GM18858 (cell line): ENCODE measurements at regions not wholly inside any gene's neighbourhood (a gene's known extent, or its start where the extent isn't known, plus 50 kb on each side); places are given as distances from the start of the nearest gene placed in this dataset.

ENCODE experiments used
- ATAC-seq: cut with Tn5 transposase; IDR thresholded peaks from one replicate; pipeline ENCODE4 v1.9.1; 2021; ENCODE audit not compliant: unreplicated experiment

GRCh38 chr16:65543781-65544740 is 422.2 kb upstream of the CDH11 start:
- no peak for ATAC-seq

DNA sequence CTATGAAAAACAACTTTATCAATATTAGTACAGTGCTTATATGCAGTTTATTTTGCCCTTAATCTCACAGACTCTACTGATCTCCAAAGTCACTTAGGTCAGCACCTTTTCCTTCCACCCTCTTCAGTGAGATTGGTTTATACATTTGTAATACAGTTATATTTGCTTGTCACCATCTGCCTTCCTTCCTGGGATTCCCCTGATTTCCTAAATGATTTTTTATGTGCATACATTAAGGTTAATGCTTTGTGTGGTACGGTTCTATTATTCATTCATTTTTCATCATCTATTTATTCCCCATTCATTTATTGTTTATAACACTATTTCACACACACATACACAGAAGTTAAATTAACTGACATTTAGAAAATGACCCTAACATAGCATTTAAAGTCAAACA is 419.8 kb upstream of the CDH11 start:
- ATAC-seq, result no peak

GRCh38 chr16:65540901-65541300 is 419.0 kb upstream of the CDH11 start:
- ATAC-seq, result no peak

GRCh38 chr16:65538976-65539375 is 417.1 kb upstream of the CDH11 start:
- no peak for ATAC-seq

- ATAC-seq, result no peak
Measured at GRCh38 chr16:65537336-65537735, 415.5 kb upstream of the CDH11 start.

- no peak for ATAC-seq
Measured at GRCh38 chr16:65534121-65534528, 412.3 kb upstream of the CDH11 start.

DNA sequence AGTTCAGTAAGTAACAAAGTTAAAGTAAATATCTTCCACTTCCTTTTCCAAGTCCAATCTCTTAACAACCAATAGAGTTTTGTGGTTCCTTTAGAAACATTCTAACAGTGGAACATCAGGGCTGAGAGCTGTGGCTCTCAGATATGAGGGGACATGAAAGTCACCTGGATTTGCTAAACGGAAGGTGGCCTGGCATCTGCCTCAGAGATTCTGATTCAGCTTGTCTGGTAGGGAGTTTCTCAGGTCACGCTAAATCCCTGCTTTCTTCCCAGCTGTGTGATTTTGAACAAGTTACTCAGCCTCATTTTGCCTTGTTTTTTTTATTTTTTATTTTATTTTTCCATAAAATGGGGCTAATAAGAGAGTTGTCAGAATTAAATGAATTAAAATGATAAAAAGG is 411.0 kb upstream of the CDH11 start:
- no peak for ATAC-seq

GRCh38 chr16:65532258-65532657 is 410.4 kb upstream of the CDH11 start:
- no peak for ATAC-seq

DNA sequence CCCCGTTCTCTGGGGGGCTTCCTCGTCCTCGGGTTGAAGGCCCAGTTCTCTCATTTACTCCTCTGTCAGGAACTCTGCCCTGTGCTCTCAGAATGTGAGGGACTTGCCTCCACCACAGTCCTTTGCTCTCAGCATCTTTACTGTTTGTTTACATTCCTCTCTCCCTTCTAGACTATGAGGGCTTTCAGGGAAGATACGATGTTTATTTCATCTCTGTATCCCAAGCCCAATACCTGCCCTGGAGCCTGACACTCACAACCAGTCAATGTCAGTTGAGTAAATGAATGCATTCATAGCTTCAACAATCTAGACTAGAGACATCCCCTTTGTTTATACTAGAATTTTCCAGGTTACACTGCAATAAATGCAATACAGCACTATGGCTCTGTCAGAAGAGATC is 409.6 kb upstream of the CDH11 start:
- no peak for ATAC-seq

DNA sequence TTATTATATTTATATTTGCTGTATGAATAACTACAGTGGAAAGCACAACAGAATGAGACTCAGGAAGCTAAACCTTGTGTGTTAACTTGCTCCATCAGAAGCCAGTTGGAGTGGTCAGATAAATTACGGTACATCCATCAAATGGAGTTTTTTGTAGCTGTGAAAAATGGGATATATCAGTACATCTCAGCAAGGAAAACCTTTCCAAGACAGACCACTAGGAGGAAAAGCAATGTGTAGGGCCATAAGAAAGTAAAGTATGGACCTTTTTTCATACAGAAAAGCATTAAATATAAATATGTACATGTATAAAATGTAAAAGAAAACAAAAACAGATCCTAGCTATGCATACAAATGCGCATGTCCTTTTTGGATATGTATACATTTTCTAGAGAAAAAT is 403.8 kb upstream of the CDH11 start:
- ATAC-seq, result no peak

GRCh38 chr16:65524997-65525396 is 403.1 kb upstream of the CDH11 start:
- ATAC-seq, result no peak

DNA sequence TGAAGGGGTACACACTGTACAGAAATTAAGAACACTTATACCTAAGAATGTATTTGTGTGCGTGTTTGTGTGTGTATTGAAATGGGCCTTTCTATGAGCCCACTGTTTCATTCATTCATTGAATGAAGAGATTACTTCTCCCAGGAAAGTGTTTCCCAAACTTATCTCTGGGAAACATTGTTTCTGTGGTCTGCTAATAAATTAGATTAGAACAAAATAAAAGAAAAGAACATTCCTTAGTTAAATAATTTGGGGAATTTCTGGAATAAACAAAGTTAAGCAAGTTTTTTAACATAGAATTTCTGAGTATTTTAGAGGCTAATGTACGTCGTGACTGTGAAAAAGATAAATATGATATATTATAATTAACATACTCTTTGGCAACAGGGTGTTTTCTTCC is 402.4 kb upstream of the CDH11 start:
- ATAC-seq, result no peak

GRCh38 chr16:65523283-65523944 is 401.6 kb upstream of the CDH11 start:
- no peak for ATAC-seq

GRCh38 chr16:65522412-65522811 is 400.5 kb upstream of the CDH11 start:
- no peak for ATAC-seq

DNA sequence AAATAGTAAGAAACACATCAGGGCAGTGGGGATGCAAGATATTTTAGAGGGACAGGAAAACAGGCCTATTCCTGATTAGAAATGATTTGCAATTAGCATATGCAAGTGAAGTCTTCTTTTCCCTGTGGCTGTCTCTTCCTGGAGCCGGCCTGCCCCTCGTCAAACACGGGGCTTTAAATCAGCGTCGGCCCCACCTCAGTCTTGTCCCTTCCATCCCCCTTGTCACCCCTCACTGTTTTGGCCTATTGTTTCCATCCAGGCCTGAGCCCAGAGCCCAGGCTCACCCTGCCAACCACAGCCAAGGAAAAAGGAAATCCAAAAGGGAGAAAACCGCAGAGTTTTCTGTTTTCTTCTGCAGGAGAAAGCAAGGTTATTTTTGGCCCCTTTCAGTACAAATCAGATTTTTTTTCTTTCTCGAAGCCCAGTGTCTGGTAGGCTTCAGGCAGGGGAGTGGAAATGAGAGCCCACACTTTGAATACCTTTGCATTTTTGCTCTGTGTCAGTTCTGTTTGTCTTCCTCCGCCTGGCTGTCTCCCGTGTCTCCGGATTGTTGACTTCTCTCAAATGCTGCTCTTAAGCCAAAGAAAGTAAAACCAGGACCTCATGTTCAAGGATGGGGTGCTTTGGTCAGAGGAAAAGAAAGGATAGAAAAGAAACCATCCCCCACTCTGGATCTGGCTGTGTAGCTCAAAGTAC is 399.9 kb upstream of the CDH11 start:
- no peak for ATAC-seq

GRCh38 chr16:65519402-65519801 is 397.5 kb upstream of the CDH11 start:
- ATAC-seq, result no peak

- no peak for ATAC-seq
Measured at GRCh38 chr16:65515193-65515592, 393.3 kb upstream of the CDH11 start.

DNA sequence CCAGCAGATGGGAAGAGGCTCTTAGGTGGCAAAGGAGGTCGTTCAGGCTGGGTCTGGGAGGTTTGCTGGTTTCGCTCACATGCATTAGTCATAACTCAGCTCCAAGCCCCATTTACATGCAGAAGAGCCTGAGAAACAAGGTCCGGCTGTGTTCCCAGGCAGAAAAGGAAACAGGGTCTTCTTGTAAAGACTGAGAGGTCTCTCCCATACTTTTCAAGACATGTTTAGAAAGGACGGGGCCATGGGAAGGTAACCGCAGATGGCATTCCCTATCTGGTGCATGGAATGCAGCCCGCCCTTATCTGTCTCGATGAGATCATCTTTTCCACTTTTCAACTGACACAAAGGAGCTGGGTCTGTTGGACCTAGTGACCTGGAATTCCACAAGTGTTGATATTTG is 389.0 kb upstream of the CDH11 start:
- ATAC-seq, result no peak

DNA sequence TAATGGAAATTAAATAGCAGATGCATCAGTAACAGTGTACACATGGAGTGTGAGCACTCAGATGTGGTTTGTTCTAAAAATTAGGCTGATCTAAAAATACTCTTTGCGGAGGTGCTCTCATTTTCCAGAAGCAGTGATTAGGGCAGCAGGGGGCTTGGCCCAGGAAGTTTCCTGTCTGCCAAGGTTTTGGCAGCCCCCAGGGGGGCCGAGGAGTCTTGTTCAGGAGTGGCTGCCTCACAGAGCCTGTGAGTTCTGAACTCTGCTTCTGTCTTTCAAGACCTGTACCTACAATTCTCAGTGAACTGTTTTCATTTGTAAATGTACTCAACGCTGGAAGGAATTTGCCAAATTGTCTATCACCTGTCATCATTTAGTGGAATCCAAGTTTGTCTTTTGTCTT is 388.4 kb upstream of the CDH11 start:
- ATAC-seq, result no peak

DNA sequence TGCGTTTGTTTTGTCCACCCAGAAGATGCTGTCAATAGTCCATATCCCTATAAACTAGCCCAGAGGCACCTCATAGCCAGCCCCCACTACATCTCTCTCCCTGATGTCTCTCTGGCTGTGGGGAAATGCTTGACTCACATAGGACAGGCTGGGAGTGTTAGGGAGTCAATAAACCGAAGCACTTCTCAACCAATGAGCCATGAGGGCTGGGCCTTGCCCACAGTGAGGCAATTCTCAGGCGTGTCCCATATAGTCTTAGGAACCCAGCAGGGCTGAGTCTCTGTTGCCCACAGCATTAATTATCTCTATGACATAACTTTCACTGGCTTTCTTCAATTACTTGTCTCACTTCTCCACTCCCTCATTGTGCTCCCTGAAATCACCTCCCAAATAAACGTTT is 387.3 kb upstream of the CDH11 start:
- no peak for ATAC-seq

- ATAC-seq, result no peak
Measured at GRCh38 chr16:65500919-65501318, 379.1 kb upstream of the CDH11 start.

DNA sequence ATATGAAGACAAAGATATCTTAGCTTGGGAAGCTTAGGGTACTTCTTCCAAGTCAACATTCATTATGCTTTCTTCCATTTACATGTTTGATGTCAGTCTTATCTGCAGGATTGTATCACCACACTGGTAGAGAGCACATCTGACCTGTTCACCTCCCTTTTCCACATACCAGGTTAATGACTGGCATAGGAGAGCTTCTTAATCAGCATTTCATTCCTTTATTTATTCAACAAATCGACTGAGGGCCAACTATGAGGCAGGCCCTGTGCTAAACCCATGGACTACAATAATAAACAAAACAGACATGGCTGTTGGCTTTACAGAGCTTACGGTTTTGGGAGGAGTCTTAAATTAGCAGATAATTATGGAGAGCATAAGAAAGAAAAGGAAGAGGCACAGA is 378.1 kb upstream of the CDH11 start:
- ATAC-seq, result no peak
